Neural cell (in vitro differentiated cells): ENCODE measurements at regions not wholly inside any gene's neighbourhood (a gene's known extent, or its start where the extent isn't known, plus 50 kb on each side); places are given as distances from the start of the nearest gene placed in this dataset.

Source experiments
- CTCF ChIP-seq: fragments of 450-650 bp; IDR thresholded peaks from 2 replicates; pipeline ENCODE4 v1.5.1; 2014; ENCODE audit warnings: antibody characterized with exemption, mild to moderate bottlenecking, moderate library complexity; ENCODE audit not compliant: poor library complexity, severe bottlenecking
- EP300 ChIP-seq: fragments of 450-650 bp; conservative IDR thresholded peaks from 2 replicates; pipeline ENCODE4 v1.6.1; 2014; ENCODE audit warnings: antibody characterized with exemption, mild to moderate bottlenecking, moderate library complexity; ENCODE audit not compliant: poor library complexity, severe bottlenecking
- EZH2 ChIP-seq: fragments of 200-600, 300-800 bp; shearing (Covaris generic), sonication (generic); IDR thresholded peaks from 2 replicates; pipeline ENCODE4 v1.6.1; 2014; ENCODE audit warnings: antibody characterized with exemption, low read length, borderline replicate concordance, mild to moderate bottlenecking; ENCODE audit not compliant: insufficient read depth, poor library complexity, severe bottlenecking
- MXI1 ChIP-seq: fragments of 450-650 bp; conservative IDR thresholded peaks from 2 replicates; pipeline ENCODE4 v1.6.1; 2014; ENCODE audit warnings: antibody characterized with exemption, mild to moderate bottlenecking; ENCODE audit not compliant: poor library complexity, severe bottlenecking
- POLR2AphosphoS5 ChIP-seq: IDR thresholded peaks from 2 replicates; pipeline ENCODE4 v1.6.1; 2012
- RAD21 ChIP-seq: fragments of 450-650 bp; conservative IDR thresholded peaks from 2 replicates; pipeline ENCODE4 v1.6.1; 2014; ENCODE audit warnings: antibody characterized with exemption, mild to moderate bottlenecking, moderate library complexity
- REST ChIP-seq: IDR thresholded peaks from 2 replicates; pipeline ENCODE4 v1.6.1; 2012; ENCODE audit warnings: borderline replicate concordance
- SMC3 ChIP-seq: fragments of 450-650 bp; conservative IDR thresholded peaks from 2 replicates; pipeline ENCODE4 v1.6.1; 2014; ENCODE audit warnings: antibody characterized with exemption, mild to moderate bottlenecking, moderate library complexity; ENCODE audit not compliant: poor library complexity

DNA sequence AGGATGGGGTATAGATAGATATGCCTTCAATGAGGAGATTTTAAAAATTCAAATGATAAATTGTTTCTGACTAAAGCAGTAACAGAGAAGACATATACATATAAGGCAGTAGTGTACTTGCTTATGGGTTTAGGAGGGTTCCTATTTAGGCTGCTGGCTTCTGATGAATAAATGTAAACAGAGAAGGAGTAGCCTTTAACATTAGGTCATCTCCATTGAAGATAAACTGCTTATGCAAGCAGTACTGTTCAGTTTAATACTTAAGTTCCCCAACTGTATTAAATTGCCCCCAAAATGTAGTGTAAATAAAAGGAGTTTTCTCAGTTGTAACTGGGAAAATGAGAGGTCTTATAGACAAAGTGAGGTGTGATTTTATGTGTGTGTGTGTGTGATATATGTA lies 217.7 kb upstream of the TMEFF2 start:
- no peak for TF ChIP-seq EZH2
- TF ChIP-seq CTCF = no peak
- TF ChIP-seq POLR2AphosphoS5 = no peak
- TF ChIP-seq SMC3 = no peak
- no peak for TF ChIP-seq EP300
- TF ChIP-seq MXI1 = no peak
- TF ChIP-seq RAD21 = no peak
- TF ChIP-seq REST = no peak
